Neural progenitor cell (in vitro differentiated cells): ENCODE measurements at regions not wholly inside any gene's neighbourhood (a gene's known extent, or its start where the extent isn't known, plus 50 kb on each side); places are given as distances from the start of the nearest gene placed in this dataset.

Experiments used
- CTCF ChIP-seq: fragments of 200-600 bp; sonication (generic); IDR thresholded peaks from 2 replicates; pipeline ENCODE4 v1.5.1; 2017; ENCODE audit warnings: antibody characterized with exemption, mild to moderate bottlenecking
- EZH2phosphoT487 ChIP-seq: fragments of 200-600 bp; sonication (generic); IDR thresholded peaks from 2 replicates; pipeline ENCODE4 v1.6.1; 2017; ENCODE audit warnings: antibody characterized with exemption

GRCh38 chr4:28101583-28101982, 1240.9 kb downstream of the STIM2 start:
- TF ChIP-seq CTCF (no peak), EZH2phosphoT487 (no peak)
